ENCODE measurements at regions not wholly inside any gene's neighbourhood (a gene's known extent, or its start where the extent isn't known, plus 50 kb on each side); places are given as distances from the start of the nearest gene placed in this dataset.
"Not testable (repeated sequence)": the region's sequence is repeated elsewhere in the genome, so short reads cannot be mapped to it uniquely, and the experiment has no call there.

DNA sequence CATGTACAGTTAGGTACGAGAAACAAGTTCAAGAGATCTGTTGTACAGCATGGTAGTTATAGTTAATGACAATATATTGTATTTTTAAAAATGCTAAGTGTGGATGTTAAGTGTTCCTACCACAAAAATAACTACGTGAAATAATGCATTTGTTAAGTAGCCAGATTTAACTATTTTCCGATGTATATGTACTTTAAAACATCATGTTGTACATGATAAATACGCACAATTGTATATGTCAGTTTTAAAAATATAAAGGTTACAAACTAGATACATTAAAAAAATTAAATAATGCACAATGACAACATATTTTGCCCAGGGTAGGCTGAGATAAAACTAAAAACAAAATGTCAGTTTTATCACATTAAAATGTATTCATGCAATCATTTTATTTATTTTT lies 285.1 kb upstream of the DCN start:
- no peak overlapping the region for H3K4me3 Mint-ChIP-seq
- no peaks in the 10 kb centered on the region for H3K4me1 Mint-ChIP-seq
- no peak overlapping the region for H3K27ac Mint-ChIP-seq
- peaks cover 2% of the 10 kb centered on the region for H3K36me3 Mint-ChIP-seq
- DNase-seq (ENCODE audit: low spot score in 2 of 2, unreplicated experiment in 2 of 2) = no peak
- H3K9me3 Mint-ChIP-seq = peaks cover 16% of the 10 kb centered on the region
- H3K27me3 Mint-ChIP-seq (ENCODE audit: low read depth) = no peaks in the 10 kb centered on the region
- TF ChIP-seq, protein P1, sequence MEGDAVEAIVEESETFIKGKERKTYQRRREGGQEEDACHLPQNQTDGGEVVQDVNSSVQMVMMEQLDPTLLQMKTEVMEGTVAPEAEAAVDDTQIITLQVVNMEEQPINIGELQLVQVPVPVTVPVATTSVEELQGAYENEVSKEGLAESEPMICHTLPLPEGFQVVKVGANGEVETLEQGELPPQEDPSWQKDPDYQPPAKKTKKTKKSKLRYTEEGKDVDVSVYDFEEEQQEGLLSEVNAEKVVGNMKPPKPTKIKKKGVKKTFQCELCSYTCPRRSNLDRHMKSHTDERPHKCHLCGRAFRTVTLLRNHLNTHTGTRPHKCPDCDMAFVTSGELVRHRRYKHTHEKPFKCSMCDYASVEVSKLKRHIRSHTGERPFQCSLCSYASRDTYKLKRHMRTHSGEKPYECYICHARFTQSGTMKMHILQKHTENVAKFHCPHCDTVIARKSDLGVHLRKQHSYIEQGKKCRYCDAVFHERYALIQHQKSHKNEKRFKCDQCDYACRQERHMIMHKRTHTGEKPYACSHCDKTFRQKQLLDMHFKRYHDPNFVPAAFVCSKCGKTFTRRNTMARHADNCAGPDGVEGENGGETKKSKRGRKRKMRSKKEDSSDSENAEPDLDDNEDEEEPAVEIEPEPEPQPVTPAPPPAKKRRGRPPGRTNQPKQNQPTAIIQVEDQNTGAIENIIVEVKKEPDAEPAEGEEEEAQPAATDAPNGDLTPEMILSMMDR (IDR thresholded peaks at IDR 0.05; ENCODE audit: unreplicated experiment) = no peak

DNA sequence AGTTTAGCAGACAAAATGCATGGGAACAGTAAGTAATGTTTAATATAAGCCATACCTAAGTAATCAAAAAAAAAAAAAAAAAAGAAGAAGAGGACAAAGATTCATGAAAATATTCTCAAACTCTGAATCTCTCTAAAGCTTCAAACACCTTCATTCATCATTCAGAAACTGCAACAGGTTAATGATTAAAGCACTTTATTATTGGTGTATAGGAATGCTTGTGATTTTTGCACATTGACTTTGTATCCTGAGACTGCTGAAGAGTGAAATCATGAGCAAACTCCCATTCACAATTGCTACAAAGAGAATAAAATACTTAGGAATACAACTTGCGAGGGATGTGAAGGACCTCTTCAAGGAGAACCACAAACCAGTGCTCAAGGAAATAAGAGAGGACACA lies 278.4 kb upstream of the DCN start:
- no peak overlapping the region for H3K4me3 Mint-ChIP-seq

DNA sequence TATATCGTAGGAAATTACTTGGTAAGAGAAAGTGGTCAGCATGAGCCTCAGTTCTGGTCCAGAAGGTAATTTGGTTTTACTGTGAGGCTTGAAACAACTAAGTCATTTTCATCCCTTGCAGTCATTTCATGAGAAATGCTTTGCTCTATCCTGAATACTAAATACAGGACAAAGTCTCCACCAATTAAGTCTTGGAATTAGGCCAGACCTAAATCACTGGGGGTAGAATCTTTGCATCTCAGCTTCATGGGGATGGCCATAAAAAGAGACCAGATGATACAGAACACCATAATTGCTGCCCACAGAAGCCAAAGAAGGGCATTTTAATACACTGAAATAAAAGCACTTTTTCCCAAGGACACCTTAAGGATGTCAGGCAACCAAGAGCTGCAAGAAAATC lies 277.9 kb upstream of the DCN start:
- TF ChIP-seq, protein P1 (IDR thresholded peaks at IDR 0.05; ENCODE audit: unreplicated experiment) = no peak
- H3K27ac Mint-ChIP-seq = no peak overlapping the region
- no peaks in the 10 kb centered on the region for H3K27me3 Mint-ChIP-seq (ENCODE audit: low read depth)
- no peak overlapping the region for H3K4me3 Mint-ChIP-seq
- H3K4me1 Mint-ChIP-seq = no peaks in the 10 kb centered on the region
- H3K9me3 Mint-ChIP-seq = peaks cover 10% of the 10 kb centered on the region
- no peak for DNase-seq (ENCODE audit: low spot score in 2 of 2, unreplicated experiment in 2 of 2)
- H3K36me3 Mint-ChIP-seq = no peaks in the 10 kb centered on the region

More for the DNA sequence above, 278.4 kb upstream of the DCN start:
- DNase-seq (ENCODE audit: low spot score in 2 of 2, unreplicated experiment in 2 of 2) = no peak
- H3K9me3 Mint-ChIP-seq = peaks cover 14% of the 10 kb centered on the region
- TF ChIP-seq, protein P1 (IDR thresholded peaks at IDR 0.05; ENCODE audit: unreplicated experiment) = no peak
- H3K36me3 Mint-ChIP-seq = peaks cover 2% of the 10 kb centered on the region
- H3K27ac Mint-ChIP-seq = no peak overlapping the region
- no peaks in the 10 kb centered on the region for H3K27me3 Mint-ChIP-seq (ENCODE audit: low read depth)
- no peaks in the 10 kb centered on the region for H3K4me1 Mint-ChIP-seq

DNA sequence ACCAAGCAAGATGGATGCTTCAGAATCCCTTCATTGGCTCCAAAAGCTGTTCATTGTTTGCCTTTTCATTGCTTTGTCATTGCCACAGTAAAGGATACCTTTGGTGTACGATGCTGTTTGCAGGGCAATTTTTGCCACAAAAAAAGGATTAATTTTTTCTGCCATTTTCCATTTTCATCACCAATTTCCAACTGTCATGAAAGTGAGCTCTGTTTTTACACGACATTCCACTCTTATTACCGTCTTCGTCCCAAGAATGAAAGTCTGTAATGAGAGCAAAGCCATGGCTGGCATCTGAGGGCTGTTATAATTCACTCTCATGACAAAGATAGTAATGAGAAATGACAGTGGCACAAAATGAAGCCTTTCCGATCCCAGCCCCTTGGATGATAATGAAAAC lies 272.7 kb upstream of the DCN start:
- Mint-ChIP-seq H3K4me1 (no peaks in the 10 kb centered on the region), H3K4me3 (no peak overlapping the region), H3K27me3 (ENCODE audit: low read depth) (no peaks in the 10 kb centered on the region), H3K27ac (no peak overlapping the region), H3K9me3 (peaks cover 6% of the 10 kb centered on the region), H3K36me3 (no peaks in the 10 kb centered on the region)
- TF ChIP-seq, protein P1 (IDR thresholded peaks at IDR 0.05; ENCODE audit: unreplicated experiment) = no peak
- no peak for DNase-seq (ENCODE audit: low spot score in 2 of 2, unreplicated experiment in 2 of 2)

DNA sequence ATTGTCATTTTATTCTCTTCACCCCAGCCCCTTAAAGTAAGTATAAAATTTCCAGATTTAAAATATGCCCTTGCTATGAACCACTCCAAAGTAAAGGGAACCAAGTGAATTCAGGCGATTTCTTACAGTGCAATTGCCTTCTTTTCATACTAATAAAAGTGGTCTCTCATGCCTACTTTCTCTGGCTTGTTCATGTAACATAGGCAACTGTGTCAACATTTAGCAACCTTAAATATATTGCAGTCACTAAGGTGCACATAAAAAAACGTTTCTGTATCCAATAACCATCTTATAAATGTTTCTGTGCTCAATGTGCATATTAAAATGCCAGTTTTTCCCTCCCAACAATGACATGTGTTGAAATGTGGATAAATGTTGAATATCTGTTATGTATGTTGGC lies 271.6 kb upstream of the DCN start:
- no peaks in the 10 kb centered on the region for H3K36me3 Mint-ChIP-seq
- H3K4me3 Mint-ChIP-seq = no peak overlapping the region
- peaks cover 11% of the 10 kb centered on the region for H3K9me3 Mint-ChIP-seq
- H3K27ac Mint-ChIP-seq = no peak overlapping the region
- no peaks in the 10 kb centered on the region for H3K4me1 Mint-ChIP-seq
- H3K27me3 Mint-ChIP-seq (ENCODE audit: low read depth) = no peaks in the 10 kb centered on the region
- DNase-seq (ENCODE audit: low spot score in 2 of 2, unreplicated experiment in 2 of 2) = no peak
- TF ChIP-seq, protein P1 (IDR thresholded peaks at IDR 0.05; ENCODE audit: unreplicated experiment) = no peak

DNA sequence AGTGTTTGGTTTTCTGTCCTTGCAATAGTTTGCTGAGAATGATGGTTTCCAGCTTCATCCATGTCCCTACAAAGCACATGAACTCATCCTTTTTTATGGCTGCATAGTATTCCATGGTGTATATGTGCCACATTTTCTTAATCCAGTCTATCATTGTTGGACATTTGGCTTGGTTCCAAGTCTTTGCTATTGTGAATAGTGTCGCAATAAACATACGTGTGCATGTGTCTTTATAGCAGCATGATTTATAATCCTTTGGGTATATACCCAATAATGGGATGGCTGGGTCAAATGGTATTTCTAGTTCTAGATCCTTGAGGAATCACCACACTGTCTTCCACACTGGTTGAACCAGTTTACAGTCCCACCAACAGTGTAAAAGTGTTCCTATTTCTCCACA lies 269.8 kb upstream of the DCN start:
- peaks cover 12% of the 10 kb centered on the region for H3K9me3 Mint-ChIP-seq
- not testable (repeated sequence) for H3K4me3 Mint-ChIP-seq; H3K36me3 Mint-ChIP-seq; H3K27me3 Mint-ChIP-seq (ENCODE audit: low read depth); H3K4me1 Mint-ChIP-seq; H3K27ac Mint-ChIP-seq; DNase-seq (ENCODE audit: low spot score in 2 of 2, unreplicated experiment in 2 of 2)

All from mesothelial cell of epicardium (in vitro differentiated cells).